PFSK-1 (cell line): ENCODE measurements at regions not wholly inside any gene's neighbourhood (a gene's known extent, or its start where the extent isn't known, plus 50 kb on each side); places are given as distances from the start of the nearest gene placed in this dataset.

ENCODE experiments used
- FOXP2 ChIP-seq: optimal IDR thresholded peaks from 2 replicates; pipeline ENCODE3; 2011; ENCODE audit warnings: borderline replicate concordance, control low read depth, inconsistent platforms; ENCODE audit not compliant: insufficient read depth; ENCODE audit errors: extremely low read length, extremely low read depth
- POLR2AphosphoS5 ChIP-seq: IDR thresholded peaks from 2 replicates; pipeline ENCODE4 v1.6.1; 2012; ENCODE audit warnings: low read depth, mild to moderate bottlenecking, control low read depth, low read length, moderate library complexity
- SIN3A ChIP-seq: IDR thresholded peaks from 2 replicates; pipeline ENCODE4 v1.6.1; 2012; ENCODE audit warnings: mild to moderate bottlenecking, low read length, moderate library complexity, borderline replicate concordance; ENCODE audit not compliant: insufficient read depth
- TAF1 ChIP-seq: IDR thresholded peaks from 2 replicates; pipeline ENCODE4 v1.6.1; 2012; ENCODE audit warnings: low read length, control low read depth, borderline replicate concordance; ENCODE audit not compliant: insufficient read depth
- TF ChIP-seq, protein P1 (sequence below), 2 experiments: IDR thresholded peaks; 2 replicates each; pipeline versions ENCODE4 v1.6.1 to v1.8.0; 2011 to 2012; ENCODE audit warnings: low read depth in 2 of 2, low read length in 2 of 2, control low read depth in 1 of 2, inconsistent platforms in 1 of 2, mild to moderate bottlenecking in 1 of 2, moderate library complexity in 1 of 2; ENCODE audit not compliant: insufficient read depth in 1 of 2

DNA sequence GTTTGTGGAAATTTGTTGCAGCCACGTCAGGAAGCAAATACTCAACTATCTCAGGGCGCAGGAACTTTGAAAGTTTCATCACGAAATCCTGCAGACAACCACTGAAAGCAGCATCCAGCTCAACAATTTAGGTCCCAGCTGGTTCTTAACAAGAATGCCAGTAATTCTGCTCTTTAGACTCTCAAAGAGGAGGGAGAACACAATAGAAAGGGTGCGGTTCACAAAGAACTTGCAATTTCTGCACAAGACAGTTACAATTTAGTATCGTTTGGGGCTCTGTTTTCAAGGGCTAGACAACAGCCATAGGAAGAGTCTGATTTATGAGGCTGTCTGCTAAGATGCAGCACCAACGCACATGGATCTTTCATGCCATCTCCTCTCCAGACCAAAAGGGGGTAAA lies 223.1 kb downstream of the FGFR2 start:
- no peak for TF ChIP-seq FOXP2
- TF ChIP-seq, protein P1, sequence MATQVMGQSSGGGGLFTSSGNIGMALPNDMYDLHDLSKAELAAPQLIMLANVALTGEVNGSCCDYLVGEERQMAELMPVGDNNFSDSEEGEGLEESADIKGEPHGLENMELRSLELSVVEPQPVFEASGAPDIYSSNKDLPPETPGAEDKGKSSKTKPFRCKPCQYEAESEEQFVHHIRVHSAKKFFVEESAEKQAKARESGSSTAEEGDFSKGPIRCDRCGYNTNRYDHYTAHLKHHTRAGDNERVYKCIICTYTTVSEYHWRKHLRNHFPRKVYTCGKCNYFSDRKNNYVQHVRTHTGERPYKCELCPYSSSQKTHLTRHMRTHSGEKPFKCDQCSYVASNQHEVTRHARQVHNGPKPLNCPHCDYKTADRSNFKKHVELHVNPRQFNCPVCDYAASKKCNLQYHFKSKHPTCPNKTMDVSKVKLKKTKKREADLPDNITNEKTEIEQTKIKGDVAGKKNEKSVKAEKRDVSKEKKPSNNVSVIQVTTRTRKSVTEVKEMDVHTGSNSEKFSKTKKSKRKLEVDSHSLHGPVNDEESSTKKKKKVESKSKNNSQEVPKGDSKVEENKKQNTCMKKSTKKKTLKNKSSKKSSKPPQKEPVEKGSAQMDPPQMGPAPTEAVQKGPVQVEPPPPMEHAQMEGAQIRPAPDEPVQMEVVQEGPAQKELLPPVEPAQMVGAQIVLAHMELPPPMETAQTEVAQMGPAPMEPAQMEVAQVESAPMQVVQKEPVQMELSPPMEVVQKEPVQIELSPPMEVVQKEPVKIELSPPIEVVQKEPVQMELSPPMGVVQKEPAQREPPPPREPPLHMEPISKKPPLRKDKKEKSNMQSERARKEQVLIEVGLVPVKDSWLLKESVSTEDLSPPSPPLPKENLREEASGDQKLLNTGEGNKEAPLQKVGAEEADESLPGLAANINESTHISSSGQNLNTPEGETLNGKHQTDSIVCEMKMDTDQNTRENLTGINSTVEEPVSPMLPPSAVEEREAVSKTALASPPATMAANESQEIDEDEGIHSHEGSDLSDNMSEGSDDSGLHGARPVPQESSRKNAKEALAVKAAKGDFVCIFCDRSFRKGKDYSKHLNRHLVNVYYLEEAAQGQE (IDR thresholded peaks at IDR 0.05; ENCODE audit: insufficient read depth in 1 of 2, low read depth in 2 of 2, low read length in 2 of 2): no peak
- TF ChIP-seq SIN3A: no peak
- no peak for TF ChIP-seq TAF1
- TF ChIP-seq POLR2AphosphoS5: no peak

DNA sequence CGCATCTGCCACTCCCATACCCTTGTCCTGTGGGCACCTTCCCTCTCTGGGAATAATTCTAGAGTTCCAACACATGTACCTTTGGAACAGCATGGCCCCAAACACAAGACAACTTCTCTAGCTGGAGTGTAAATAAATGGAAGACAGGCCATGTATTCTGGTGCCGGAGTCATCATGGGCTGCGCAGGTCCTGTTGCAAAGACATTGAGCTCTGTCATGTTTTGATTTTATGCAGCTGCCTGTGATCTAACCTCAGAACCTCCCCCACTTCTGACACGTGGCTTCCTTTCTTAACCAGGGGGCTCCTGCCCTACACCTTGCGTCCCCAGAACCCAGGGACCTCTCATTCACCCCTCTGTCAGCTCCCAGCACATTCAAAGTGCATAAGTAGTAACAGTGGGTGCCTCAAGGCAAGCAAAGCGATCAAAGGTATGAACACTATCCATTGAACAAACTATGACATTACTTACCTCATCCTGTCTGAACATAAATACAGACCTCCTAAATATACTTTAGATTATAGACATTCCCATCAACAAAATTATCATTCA lies 219.9 kb downstream of the FGFR2 start:
- TF ChIP-seq TAF1 (no peak), POLR2AphosphoS5 (no peak)
- TF ChIP-seq, protein P1 (IDR thresholded peaks at IDR 0.05; ENCODE audit: insufficient read depth in 1 of 2, low read depth in 2 of 2, low read length in 2 of 2): no peak

DNA sequence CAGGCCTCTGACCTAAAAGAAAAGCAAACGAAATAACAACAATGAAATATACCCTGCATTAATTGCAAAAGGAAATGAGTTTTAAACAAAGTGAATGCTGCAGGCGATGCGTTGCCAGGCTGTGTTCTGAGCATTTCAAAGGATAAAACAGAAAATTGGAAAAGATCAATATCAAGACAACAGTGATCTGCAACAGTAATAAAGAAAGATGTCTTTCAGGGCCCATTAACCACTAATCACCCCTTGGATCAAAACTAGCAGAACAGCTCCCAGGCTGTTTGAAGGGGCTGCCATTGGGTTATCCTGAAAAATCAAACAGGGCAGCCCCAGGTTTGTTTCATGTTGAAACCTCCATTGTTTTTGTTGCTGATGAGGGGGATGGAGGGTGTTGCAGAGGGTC lies 219.2 kb downstream of the FGFR2 start:
- no peak for TF ChIP-seq TAF1
- TF ChIP-seq POLR2AphosphoS5: no peak
- no peak for TF ChIP-seq SIN3A
- TF ChIP-seq, protein P1 (IDR thresholded peaks at IDR 0.05; ENCODE audit: insufficient read depth in 1 of 2, low read depth in 2 of 2, low read length in 2 of 2): no peak
- no peak for TF ChIP-seq FOXP2

DNA sequence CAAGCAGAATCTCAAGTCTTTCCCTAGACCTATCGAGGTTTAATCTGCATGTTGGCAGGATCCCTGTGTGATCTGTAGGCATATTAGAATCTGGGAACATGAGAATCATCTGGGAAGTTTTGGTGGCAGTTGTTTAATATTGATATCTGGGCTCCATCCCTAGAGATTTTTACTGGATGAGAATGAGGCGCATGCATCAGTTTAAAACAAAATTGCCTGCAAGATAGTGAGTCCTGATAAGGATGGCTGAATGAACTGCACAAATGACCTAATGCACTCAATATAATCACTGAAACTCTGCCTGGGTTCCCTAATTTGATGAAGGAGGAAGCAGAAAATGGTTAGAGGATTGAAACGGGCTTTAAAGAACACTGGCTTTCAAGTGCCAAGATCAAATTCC lies 218.0 kb downstream of the FGFR2 start:
- TF ChIP-seq FOXP2 (no peak), SIN3A (no peak), POLR2AphosphoS5 (no peak), TAF1 (no peak)
- TF ChIP-seq, protein P1 (IDR thresholded peaks at IDR 0.05; ENCODE audit: insufficient read depth in 1 of 2, low read depth in 2 of 2, low read length in 2 of 2): no peak

DNA sequence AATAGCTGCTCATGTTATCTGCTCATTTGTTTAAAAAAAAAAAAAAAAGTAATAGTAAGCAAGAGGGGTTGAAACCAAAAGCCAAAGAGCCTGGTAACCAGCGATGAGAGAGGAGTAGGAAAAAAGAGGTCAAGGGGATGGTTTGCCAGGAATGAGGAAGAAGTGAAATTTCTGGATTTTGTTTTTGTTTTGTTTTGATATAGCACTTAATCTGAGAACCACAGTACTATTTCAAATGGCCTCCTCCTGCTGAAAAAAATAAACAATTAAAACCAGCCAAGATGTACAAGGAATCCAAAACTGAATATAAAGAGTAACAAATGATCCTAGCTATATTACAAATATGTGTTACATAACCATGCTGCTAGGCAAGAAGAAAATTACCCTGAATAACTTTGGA lies 213.1 kb downstream of the FGFR2 start:
- TF ChIP-seq SIN3A (no peak), POLR2AphosphoS5 (no peak), TAF1 (no peak), FOXP2 (no peak)
- TF ChIP-seq, protein P1 (IDR thresholded peaks at IDR 0.05; ENCODE audit: insufficient read depth in 1 of 2, low read depth in 2 of 2, low read length in 2 of 2): no peak
